CD4-positive, alpha-beta memory T cell (primary cell): ENCODE measurements at regions not wholly inside any gene's neighbourhood (a gene's known extent, or its start where the extent isn't known, plus 50 kb on each side); places are given as distances from the start of the nearest gene placed in this dataset.

ENCODE experiments used
- CTCF ChIA-PET: fragments of 350-600 bp; sonication (Branson Sonifier 250); formaldehyde crosslinking; loops from one replicate; lab custom pipeline; 2021; ENCODE audit warnings: inconsistent platforms; ENCODE audit not compliant: partially characterized antibody; lab: Charles Lee
- POLR2A ChIA-PET: fragments of 350-600 bp; sonication (Branson Sonifier 250); formaldehyde crosslinking; loops from one replicate; lab custom pipeline; 2021; ENCODE audit not compliant: partially characterized antibody; lab: Charles Lee
- DNase-seq, 5 donors: peaks; one replicate each; pipeline versions ENCODE4 v3.0.0 to v3.0.0-alpha.2; 2020 to 2022; ENCODE audit warnings: mixed read lengths in 1 of 5
- H3K27ac ChIP-seq: one replicate; pipeline ENCODE4 v1.7.0; 2013; ENCODE audit warnings: low read depth, low read length
- H3K27me3 ChIP-seq: 2 replicates; pipeline ENCODE4 v1.7.0; 2013; ENCODE audit warnings: mild to moderate bottlenecking, low read length, moderate library complexity; ENCODE audit not compliant: insufficient read depth
- H3K36me3 ChIP-seq: 2 replicates; pipeline ENCODE4 v1.7.0; 2013; ENCODE audit warnings: mild to moderate bottlenecking, low read length, moderate library complexity; ENCODE audit not compliant: insufficient read depth
- H3K4me1 ChIP-seq: 2 replicates; pipeline ENCODE4 v1.7.0; 2013; ENCODE audit warnings: mild to moderate bottlenecking, low read length, moderate library complexity; ENCODE audit not compliant: insufficient read depth
- H3K4me3 ChIP-seq, 2 donors: one replicate each; pipeline ENCODE4 v1.7.0; 2013; ENCODE audit warnings: low read length in 2 of 2, mild to moderate bottlenecking in 1 of 2
- H3K9me3 ChIP-seq, 2 donors: one replicate each; pipeline ENCODE4 v1.7.0; 2013; ENCODE audit warnings: low read length in 2 of 2, control low read depth in 1 of 2; ENCODE audit not compliant: control insufficient read depth in 1 of 2
- H3K27ac Mint-ChIP-seq, 7 donors: one replicate each; pipeline ENCODE4 v1.8.0; 2020 to 2021; ENCODE audit warnings: mixed read lengths in 7 of 7, mild to moderate bottlenecking in 6 of 7, inconsistent platforms in 3 of 7, moderate library complexity in 3 of 7
- H3K27me3 Mint-ChIP-seq, 2 donors: one replicate each; pipeline ENCODE4 v1.8.0; 2020 to 2021; ENCODE audit warnings: mixed read lengths in 2 of 2
- H3K36me3 Mint-ChIP-seq, 2 donors: one replicate each; pipeline ENCODE4 v1.8.0; 2020 to 2021; ENCODE audit warnings: mixed read lengths in 2 of 2, inconsistent platforms in 1 of 2, mild to moderate bottlenecking in 1 of 2
- H3K4me1 Mint-ChIP-seq, 4 donors: one replicate each; pipeline ENCODE4 v1.8.0; 2020 to 2021; ENCODE audit warnings: mixed read lengths in 4 of 4, mild to moderate bottlenecking in 1 of 4
- H3K4me3 Mint-ChIP-seq, 8 donors: one replicate each; pipeline ENCODE4 v1.8.0; 2020 to 2021; ENCODE audit warnings: mixed read lengths in 8 of 8, mild to moderate bottlenecking in 7 of 8, moderate library complexity in 6 of 8, inconsistent platforms in 3 of 8
- H3K9me3 Mint-ChIP-seq, 8 donors: one replicate each; pipeline ENCODE4 v1.8.0; 2020 to 2021; ENCODE audit warnings: mixed read lengths in 8 of 8, mild to moderate bottlenecking in 5 of 8, inconsistent platforms in 3 of 8, moderate library complexity in 1 of 8
- intact Hi-C: fragments of 100-400 bp; cut with micrococcal nuclease; formaldehyde crosslinking; loops from one replicate; pipeline ENCODE4 v1.15.1; 2023

DNA sequence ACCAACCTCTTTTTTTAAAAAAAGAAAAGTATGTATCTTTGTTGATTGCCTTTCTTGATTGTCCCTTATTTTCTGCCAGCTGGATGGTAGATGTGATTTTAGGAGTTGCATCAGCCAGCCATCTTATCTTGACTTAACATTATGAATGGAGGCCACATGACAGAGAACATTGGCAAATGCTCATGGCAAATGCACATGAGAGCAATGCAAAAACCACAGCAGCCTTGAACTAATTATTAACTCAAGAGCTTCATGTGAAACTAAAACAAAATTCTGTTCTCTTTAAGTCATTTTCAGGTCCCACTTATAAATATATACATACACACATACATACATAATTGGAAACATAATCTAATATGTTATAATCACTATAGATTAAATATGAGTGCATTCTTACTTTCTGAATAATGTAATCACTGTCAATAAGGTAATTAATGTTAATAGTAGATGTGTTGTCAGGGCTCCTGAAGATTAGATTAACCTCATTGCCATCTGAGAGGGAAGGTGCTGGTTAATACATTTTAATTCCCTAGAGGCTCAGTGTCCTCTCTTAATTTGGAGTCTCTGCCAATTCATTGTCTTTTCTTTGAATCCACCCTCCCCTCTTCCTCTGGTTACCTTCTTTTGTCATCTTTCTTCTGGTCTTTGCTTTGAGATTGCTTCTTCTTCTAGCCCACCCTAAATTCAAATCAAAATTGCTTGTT lies 962.2 kb downstream of the ADGRL2 start:
- Histone ChIP-seq H3K27ac (no peak overlapping the region), H3K4me3 (no peak overlapping the region), H3K4me1 (no peaks in the 10 kb centered on the region), H3K27me3 (no peaks in the 10 kb centered on the region), H3K36me3 (no peaks in the 10 kb centered on the region), H3K9me3 (no peaks in the 10 kb centered on the region)
- H3K36me3 Mint-ChIP-seq, result no peaks in the 10 kb centered on the region
- H3K4me1 Mint-ChIP-seq, result no peaks in the 10 kb centered on the region
- no peak overlapping the region for H3K4me3 Mint-ChIP-seq
- no peak overlapping the region for H3K27ac Mint-ChIP-seq
- peaks cover 0 to 5% (median under 1%) of the 10 kb centered on the region in 8 donors for H3K9me3 Mint-ChIP-seq
- peaks cover 0 to 1% of the 10 kb centered on the region in 2 donors for H3K27me3 Mint-ChIP-seq
- CTCF ChIA-PET, result no interaction called here
- intact Hi-C loops, result no loop called here
- no peak for DNase-seq
- POLR2A ChIA-PET, result no interaction called here

DNA sequence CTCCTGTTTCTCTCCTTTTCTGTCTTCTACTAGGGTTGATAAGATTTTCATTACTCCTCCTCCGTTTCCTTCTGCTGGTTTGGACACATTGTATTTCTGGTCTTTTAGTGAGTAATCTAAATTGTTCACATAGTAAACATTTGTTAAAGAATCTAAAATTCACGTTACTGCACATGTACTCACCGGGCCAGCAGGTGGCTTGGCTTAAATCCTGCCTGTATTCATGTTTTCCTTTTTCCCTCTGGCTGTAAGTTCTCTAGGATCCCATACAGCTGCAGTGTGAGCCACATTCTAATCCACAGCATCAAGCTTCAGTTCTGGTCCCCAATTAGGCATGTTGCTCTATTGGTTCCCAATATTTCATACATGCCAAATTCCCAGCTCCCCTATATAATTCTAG lies 958.3 kb downstream of the ADGRL2 start:
- H3K36me3 Mint-ChIP-seq, result no peaks in the 10 kb centered on the region
- H3K9me3 Mint-ChIP-seq, result peaks cover 0 to 5% (median 2%) of the 10 kb centered on the region in 8 donors
- Histone ChIP-seq H3K4me3 (no peak overlapping the region), H3K27ac (no peak overlapping the region), H3K27me3 (no peaks in the 10 kb centered on the region), H3K9me3 (no peaks in the 10 kb centered on the region), H3K36me3 (no peaks in the 10 kb centered on the region), H3K4me1 (no peaks in the 10 kb centered on the region)
- no peak for DNase-seq
- POLR2A ChIA-PET, result no interaction called here
- CTCF ChIA-PET, result no interaction called here
- H3K4me1 Mint-ChIP-seq, result no peaks in the 10 kb centered on the region
- peaks cover 0 to 1% of the 10 kb centered on the region in 2 donors for H3K27me3 Mint-ChIP-seq
- H3K4me3 Mint-ChIP-seq, result no peak overlapping the region
- intact Hi-C loops, result no loop called here
- no peak overlapping the region for H3K27ac Mint-ChIP-seq

DNA sequence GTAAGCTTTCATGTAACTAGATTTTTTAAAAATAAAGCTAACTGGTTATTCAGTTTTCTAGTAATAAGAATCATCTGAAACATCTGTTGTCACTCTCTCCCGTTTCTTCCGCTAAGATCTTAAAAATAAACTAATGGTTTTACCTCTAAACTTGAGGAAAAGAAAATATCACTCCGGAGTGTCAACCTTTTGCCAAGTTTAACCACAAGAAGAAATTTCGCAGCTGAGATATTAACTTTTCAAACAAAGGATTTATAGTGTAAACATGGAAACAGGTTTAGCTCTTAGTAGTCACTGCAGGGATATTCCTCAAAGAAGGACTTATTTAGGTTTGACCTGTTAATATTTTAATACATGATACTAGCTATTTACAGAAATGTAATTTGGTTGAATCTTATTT lies 954.9 kb downstream of the ADGRL2 start:
- H3K4me3 ChIP-seq, result no peak overlapping the region
- intact Hi-C loops, result no loop called here
- no peak overlapping the region for H3K27ac ChIP-seq
- DNase-seq, result no peak
- H3K27me3 ChIP-seq, result no peaks in the 10 kb centered on the region
- Mint-ChIP-seq H3K9me3 (peaks cover 0 to 5% (median 3%) of the 10 kb centered on the region in 8 donors), H3K4me3 (no peak overlapping the region), H3K27me3 (peaks cover 0 to 1% of the 10 kb centered on the region in 2 donors), H3K36me3 (no peaks in the 10 kb centered on the region), H3K27ac (peak overlapping the region in 1 of 7 donors; percentile 39), H3K4me1 (no peaks in the 10 kb centered on the region)
- ChIA-PET POLR2A (no interaction called here), CTCF (no interaction called here)
- H3K36me3 ChIP-seq, result no peaks in the 10 kb centered on the region
- no peaks in the 10 kb centered on the region for H3K4me1 ChIP-seq
- no peaks in the 10 kb centered on the region for H3K9me3 ChIP-seq

DNA sequence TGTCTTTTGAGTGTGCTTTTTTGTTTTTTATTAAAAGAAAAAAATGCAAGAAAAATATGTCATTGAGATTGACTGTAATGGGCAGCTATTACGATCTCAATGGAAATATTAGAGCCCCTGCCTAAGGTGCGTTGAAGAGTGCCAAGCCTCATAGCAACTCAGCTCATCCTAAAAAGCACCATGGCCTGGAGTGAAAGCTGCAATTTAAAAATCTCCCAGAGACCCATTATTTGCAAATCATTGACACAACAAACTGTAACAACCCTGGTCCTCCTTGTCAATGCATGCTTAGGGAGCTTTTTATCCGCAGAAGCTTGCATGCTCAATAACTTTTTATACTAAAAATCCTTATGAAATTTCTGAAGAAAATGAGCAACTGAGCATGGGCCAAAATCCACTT lies 954.5 kb downstream of the ADGRL2 start:
- Mint-ChIP-seq H3K36me3 (no peaks in the 10 kb centered on the region), H3K4me3 (no peak overlapping the region), H3K27me3 (peaks cover 0 to 1% of the 10 kb centered on the region in 2 donors), H3K9me3 (peaks cover 0 to 4% (median 3%) of the 10 kb centered on the region in 8 donors), H3K4me1 (no peaks in the 10 kb centered on the region), H3K27ac (no peak overlapping the region)
- Histone ChIP-seq H3K27ac (no peak overlapping the region), H3K9me3 (no peaks in the 10 kb centered on the region), H3K4me1 (no peaks in the 10 kb centered on the region), H3K36me3 (no peaks in the 10 kb centered on the region), H3K4me3 (no peak overlapping the region), H3K27me3 (no peaks in the 10 kb centered on the region)
- ChIA-PET CTCF (no interaction called here), POLR2A (no interaction called here)
- no peak for DNase-seq
- intact Hi-C loops, result no loop called here

DNA sequence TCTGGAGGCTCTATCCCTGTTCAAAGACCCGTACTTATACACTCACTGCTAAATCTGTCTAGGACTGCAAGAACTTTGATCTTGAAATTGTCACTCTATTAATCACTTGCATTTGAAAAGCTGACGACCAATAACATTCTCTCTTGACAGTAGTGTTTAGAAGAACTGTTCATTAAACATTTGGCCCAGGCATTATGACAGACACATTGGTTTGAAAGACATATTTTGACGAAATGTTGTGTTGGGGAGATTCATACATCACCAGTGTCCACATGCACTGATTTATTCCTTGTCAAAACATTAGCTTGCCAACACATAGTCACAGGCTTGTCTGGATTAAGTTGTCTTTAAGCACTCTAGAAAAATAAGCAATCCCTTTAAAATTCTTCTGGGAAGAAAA lies 951.3 kb downstream of the ADGRL2 start:
- no peaks in the 10 kb centered on the region for H3K9me3 ChIP-seq
- H3K4me1 ChIP-seq, result no peaks in the 10 kb centered on the region
- Mint-ChIP-seq H3K4me1 (no peaks in the 10 kb centered on the region), H3K27ac (no peak overlapping the region), H3K27me3 (no peaks in the 10 kb centered on the region), H3K9me3 (peaks cover 0 to 6% (median under 1%) of the 10 kb centered on the region in 8 donors), H3K36me3 (no peaks in the 10 kb centered on the region), H3K4me3 (no peak overlapping the region)
- no peak overlapping the region for H3K27ac ChIP-seq
- H3K4me3 ChIP-seq, result no peak overlapping the region
- DNase-seq, result no peak
- ChIA-PET POLR2A (interaction anchor here (0.7 kb wide), 1 partner anchor 803 kb away, joined by 3 read pairs; no protein-coding TSS in a partner anchor), CTCF (no interaction called here)
- no peaks in the 10 kb centered on the region for H3K27me3 ChIP-seq
- intact Hi-C loops, result no loop called here
- no peaks in the 10 kb centered on the region for H3K36me3 ChIP-seq

DNA sequence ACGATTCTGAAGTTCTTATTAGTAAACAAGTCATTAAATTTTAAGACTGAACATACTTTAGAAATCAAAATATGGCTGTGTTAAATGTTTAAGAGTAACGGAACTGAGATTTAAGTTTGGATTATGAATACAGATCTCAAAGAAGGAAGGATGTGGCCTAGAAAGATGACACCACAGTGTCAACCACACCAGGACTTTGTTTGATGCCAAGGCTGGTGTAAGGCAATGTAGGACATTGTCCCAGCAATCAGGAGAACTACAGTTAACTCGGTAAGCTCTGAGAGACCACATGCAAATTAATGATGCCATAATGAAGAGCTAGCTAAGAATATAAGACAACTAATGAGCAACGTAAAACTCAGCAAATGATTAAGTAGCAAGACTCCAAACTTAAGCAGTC lies 932.9 kb downstream of the ADGRL2 start:
- no peaks in the 10 kb centered on the region for H3K27me3 ChIP-seq
- H3K27me3 Mint-ChIP-seq, result no peaks in the 10 kb centered on the region
- no peaks in the 10 kb centered on the region for H3K36me3 ChIP-seq
- H3K9me3 Mint-ChIP-seq, result peaks cover 2 to 28% (median 15%) of the 10 kb centered on the region in 8 donors
- intact Hi-C loops, result no loop called here
- no peaks in the 10 kb centered on the region for H3K9me3 ChIP-seq
- H3K4me3 Mint-ChIP-seq, result no peak overlapping the region
- no peaks in the 10 kb centered on the region for H3K4me1 ChIP-seq
- POLR2A ChIA-PET, result no interaction called here
- CTCF ChIA-PET, result no interaction called here
- H3K36me3 Mint-ChIP-seq, result no peaks in the 10 kb centered on the region
- H3K4me3 ChIP-seq, result no peak overlapping the region
- H3K27ac ChIP-seq, result no peak overlapping the region
- no peak overlapping the region for H3K27ac Mint-ChIP-seq
- DNase-seq, result no peak
- H3K4me1 Mint-ChIP-seq, result no peaks in the 10 kb centered on the region

DNA sequence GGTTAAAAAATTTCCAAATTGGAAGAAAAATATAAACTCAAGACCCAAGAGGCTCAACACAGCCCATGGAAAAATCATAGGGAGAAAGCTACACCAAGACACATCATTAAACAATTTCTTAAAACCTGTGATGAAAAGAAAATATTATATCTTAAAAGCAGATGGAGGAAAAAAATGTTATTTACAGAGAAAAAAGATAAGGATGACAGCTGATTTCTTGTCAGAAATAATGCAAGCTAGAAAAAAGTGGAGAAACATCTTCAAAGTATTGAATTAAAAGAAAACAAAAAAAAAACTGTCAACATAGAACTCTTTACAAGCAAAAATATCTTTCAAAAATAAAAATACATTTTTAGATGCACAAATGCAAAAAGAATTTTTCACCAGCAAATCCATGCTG lies 930.5 kb downstream of the ADGRL2 start:
- H3K4me3 ChIP-seq, result no peak overlapping the region
- Mint-ChIP-seq H3K9me3 (peaks cover 2 to 28% (median 14%) of the 10 kb centered on the region in 8 donors), H3K36me3 (no peaks in the 10 kb centered on the region), H3K27me3 (no peaks in the 10 kb centered on the region), H3K4me3 (no peak overlapping the region), H3K27ac (no peak overlapping the region), H3K4me1 (no peaks in the 10 kb centered on the region)
- H3K27me3 ChIP-seq, result no peaks in the 10 kb centered on the region
- CTCF ChIA-PET, result no interaction called here
- H3K9me3 ChIP-seq, result no peaks in the 10 kb centered on the region
- DNase-seq, result no peak
- no peaks in the 10 kb centered on the region for H3K4me1 ChIP-seq
- intact Hi-C loops, result no loop called here
- no peak overlapping the region for H3K27ac ChIP-seq
- H3K36me3 ChIP-seq, result no peaks in the 10 kb centered on the region
- POLR2A ChIA-PET, result no interaction called here
